OCI-LY3 (cell line): ENCODE measurements at regions not wholly inside any gene's neighbourhood (a gene's known extent, or its start where the extent isn't known, plus 50 kb on each side); places are given as distances from the start of the nearest gene placed in this dataset.

Experiments used
- H2AFZ ChIP-seq: fragments of 200-600, 300-600 bp; shearing (Covaris generic); 2 replicates; pipeline ENCODE4 v1.6.0; 2014; ENCODE audit warnings: antibody characterized with exemption, low read depth, low read length
- H3K27ac ChIP-seq: fragments of 200-600, 300-600 bp; sonication (generic); 2 replicates; pipeline ENCODE4 v1.5.1; 2014; ENCODE audit warnings: mild to moderate bottlenecking, low read length, moderate library complexity, mixed read lengths
- H3K27me3 ChIP-seq: fragments of 200-600, 300-600 bp; sonication (generic); 2 replicates; pipeline ENCODE4 v1.6.1; 2014; ENCODE audit warnings: low read depth, low read length, mixed read lengths
- H3K36me3 ChIP-seq: fragments of 200-600, 300-600 bp; sonication (generic); replicated peaks from 2 replicates; pipeline ENCODE3; 2014; ENCODE audit warnings: low read depth, low read length, mixed read lengths
- H3K4me1 ChIP-seq: fragments of 300-600, 200-600 bp; sonication (generic); 2 replicates; pipeline ENCODE4 v1.6.1; 2014; ENCODE audit warnings: low read length, mixed read lengths
- H3K4me2 ChIP-seq: fragments of 200-600, 300-600 bp; sonication (generic); 2 replicates; pipeline ENCODE4 v1.6.1; 2014; ENCODE audit warnings: low read length, mixed read lengths
- H3K4me3 ChIP-seq: fragments of 300-600, 200-600 bp; sonication (generic); 2 replicates; pipeline ENCODE4 v1.5.1; 2014; ENCODE audit warnings: antibody characterized with exemption, mild to moderate bottlenecking, low read length, moderate library complexity
- H3K79me2 ChIP-seq: fragments of 300-600, 200-600 bp; shearing (Covaris generic); 2 replicates; pipeline ENCODE4 v1.6.1; 2014; ENCODE audit warnings: mild to moderate bottlenecking, low read length, mixed read lengths
- H3K9ac ChIP-seq: fragments of 300-600, 200-600 bp; shearing (Covaris generic); 2 replicates; pipeline ENCODE4 v1.6.0; 2014; ENCODE audit warnings: mild to moderate bottlenecking, low read length, moderate library complexity
- H3K9me3 ChIP-seq: fragments of 200-600, 300-600 bp; shearing (Covaris generic); 2 replicates; pipeline ENCODE4 v1.6.1; 2014; ENCODE audit warnings: low read length, mixed read lengths; ENCODE audit not compliant: insufficient read depth
- H4K20me1 ChIP-seq: fragments of 200-600, 300-600 bp; sonication (generic); 2 replicates; pipeline ENCODE4 v1.6.1; 2016; ENCODE audit warnings: low read length, mixed read lengths; ENCODE audit not compliant: insufficient read depth
- EZH2phosphoT487 ChIP-seq: fragments of 200-600 bp; shearing (Covaris generic); IDR thresholded peaks from 2 replicates; pipeline ENCODE4 v1.6.1; 2018; ENCODE audit warnings: antibody characterized with exemption, mixed run types, low read depth
- TF ChIP-seq, protein P1 (sequence below): fragments of 200-600, 300-600 bp; sonication (generic); IDR thresholded peaks from 2 replicates; pipeline ENCODE4 v1.5.1; 2014; ENCODE audit warnings: antibody characterized with exemption, low read length, low read depth

GRCh38 chr3:145197821-145198220 is 963.2 kb downstream of the PLOD2 start:
- Histone ChIP-seq H3K27ac (no peak overlapping the region), H3K4me3 (no peak overlapping the region), H3K9ac (no peak overlapping the region), H4K20me1 (no peaks in the 10 kb centered on the region), H3K27me3 (no peaks in the 10 kb centered on the region), H2AFZ (no peak overlapping the region), H3K4me2 (no peak overlapping the region), H3K36me3 (no peaks in the 10 kb centered on the region), H3K4me1 (no peaks in the 10 kb centered on the region), H3K79me2 (no peaks in the 10 kb centered on the region), H3K9me3 (no peaks in the 10 kb centered on the region)
- TF ChIP-seq EZH2phosphoT487 = no peak
- TF ChIP-seq, protein P1, sequence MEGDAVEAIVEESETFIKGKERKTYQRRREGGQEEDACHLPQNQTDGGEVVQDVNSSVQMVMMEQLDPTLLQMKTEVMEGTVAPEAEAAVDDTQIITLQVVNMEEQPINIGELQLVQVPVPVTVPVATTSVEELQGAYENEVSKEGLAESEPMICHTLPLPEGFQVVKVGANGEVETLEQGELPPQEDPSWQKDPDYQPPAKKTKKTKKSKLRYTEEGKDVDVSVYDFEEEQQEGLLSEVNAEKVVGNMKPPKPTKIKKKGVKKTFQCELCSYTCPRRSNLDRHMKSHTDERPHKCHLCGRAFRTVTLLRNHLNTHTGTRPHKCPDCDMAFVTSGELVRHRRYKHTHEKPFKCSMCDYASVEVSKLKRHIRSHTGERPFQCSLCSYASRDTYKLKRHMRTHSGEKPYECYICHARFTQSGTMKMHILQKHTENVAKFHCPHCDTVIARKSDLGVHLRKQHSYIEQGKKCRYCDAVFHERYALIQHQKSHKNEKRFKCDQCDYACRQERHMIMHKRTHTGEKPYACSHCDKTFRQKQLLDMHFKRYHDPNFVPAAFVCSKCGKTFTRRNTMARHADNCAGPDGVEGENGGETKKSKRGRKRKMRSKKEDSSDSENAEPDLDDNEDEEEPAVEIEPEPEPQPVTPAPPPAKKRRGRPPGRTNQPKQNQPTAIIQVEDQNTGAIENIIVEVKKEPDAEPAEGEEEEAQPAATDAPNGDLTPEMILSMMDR = no peak

GRCh38 chr3:145209561-145209960 is 951.4 kb downstream of the PLOD2 start:
- no peaks in the 10 kb centered on the region for H3K4me1 ChIP-seq
- TF ChIP-seq, protein P1 = no peak
- no peak for TF ChIP-seq EZH2phosphoT487
- H3K9me3 ChIP-seq = no peaks in the 10 kb centered on the region
- no peak overlapping the region for H3K9ac ChIP-seq
- no peak overlapping the region for H2AFZ ChIP-seq
- H3K27me3 ChIP-seq = no peaks in the 10 kb centered on the region
- H3K4me2 ChIP-seq = no peak overlapping the region
- H3K79me2 ChIP-seq = no peaks in the 10 kb centered on the region
- no peaks in the 10 kb centered on the region for H4K20me1 ChIP-seq
- no peak overlapping the region for H3K4me3 ChIP-seq
- H3K27ac ChIP-seq = no peak overlapping the region
- no peaks in the 10 kb centered on the region for H3K36me3 ChIP-seq

DNA sequence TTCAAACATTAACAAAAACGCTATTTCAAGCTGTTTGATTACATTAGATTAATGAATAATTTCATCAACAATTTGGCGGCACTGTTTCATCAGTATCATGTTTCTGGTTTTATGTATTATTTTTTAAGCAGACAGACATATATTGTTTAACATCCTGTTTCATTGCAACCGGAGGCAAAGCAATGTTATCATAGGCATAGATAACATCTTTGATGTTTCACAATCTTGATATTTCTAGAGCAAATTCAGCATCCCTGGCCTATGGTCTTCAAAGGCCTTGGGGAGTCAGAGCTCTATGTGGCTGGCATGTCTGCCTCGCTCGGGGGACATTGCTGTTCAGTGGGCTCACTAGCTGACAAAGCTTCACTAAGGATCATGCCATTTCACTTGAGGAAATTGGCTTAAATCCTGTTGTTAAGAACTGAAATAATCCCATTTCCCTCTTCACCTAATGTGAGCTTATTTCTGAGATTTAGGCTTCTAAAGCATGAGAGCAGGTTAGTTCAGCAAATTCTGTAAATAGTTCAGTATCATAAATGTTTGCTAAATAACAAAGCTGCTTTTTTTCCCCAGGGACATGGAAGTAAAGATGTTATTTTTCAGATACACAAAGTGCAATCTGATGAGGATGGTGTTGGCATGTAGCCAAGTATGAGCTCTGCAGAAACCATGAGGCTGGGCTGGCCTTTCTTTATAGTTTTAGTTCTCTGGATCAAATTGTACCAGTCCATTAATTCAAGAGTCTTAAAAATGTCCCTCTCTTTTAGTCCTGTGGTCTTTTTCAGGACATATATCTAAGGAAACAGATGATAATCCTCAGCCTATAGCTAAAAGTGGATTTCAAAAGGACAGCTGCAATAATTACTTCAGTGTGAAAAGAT is 941.4 kb downstream of the PLOD2 start:
- H3K4me3 ChIP-seq = no peak overlapping the region
- H3K79me2 ChIP-seq = no peaks in the 10 kb centered on the region
- H3K27me3 ChIP-seq = no peaks in the 10 kb centered on the region
- H3K9ac ChIP-seq = no peak overlapping the region
- H2AFZ ChIP-seq = no peak overlapping the region
- no peak for TF ChIP-seq EZH2phosphoT487
- TF ChIP-seq, protein P1 = no peak
- no peaks in the 10 kb centered on the region for H3K9me3 ChIP-seq
- H3K4me2 ChIP-seq = no peak overlapping the region
- H3K4me1 ChIP-seq = 0 out of 2 replicates have a peak, but pooled peaks cover 3% of the 10 kb centered on the region
- H4K20me1 ChIP-seq = no peaks in the 10 kb centered on the region
- H3K36me3 ChIP-seq = no peaks in the 10 kb centered on the region
- H3K27ac ChIP-seq = no peak overlapping the region

GRCh38 chr3:145224886-145225285 is 936.1 kb downstream of the PLOD2 start:
- Histone ChIP-seq H3K9me3 (no peaks in the 10 kb centered on the region), H3K27ac (no peak overlapping the region), H3K36me3 (no peaks in the 10 kb centered on the region), H3K4me2 (no peak overlapping the region), H3K4me3 (no peak overlapping the region), H3K9ac (no peak overlapping the region), H4K20me1 (no peaks in the 10 kb centered on the region), H2AFZ (no peak overlapping the region), H3K79me2 (no peaks in the 10 kb centered on the region), H3K27me3 (no peaks in the 10 kb centered on the region), H3K4me1 (0 out of 2 replicates have a peak, but pooled peaks cover 3% of the 10 kb centered on the region)
- TF ChIP-seq EZH2phosphoT487 = no peak
- TF ChIP-seq, protein P1 = no peak
